ENCODE measurements at regions not wholly inside any gene's neighbourhood (a gene's known extent, or its start where the extent isn't known, plus 50 kb on each side); places are given as distances from the start of the nearest gene placed in this dataset.

GRCh38 chr17:68684949-68685357 is 83.8 kb upstream of the FAM20A start:
- no peak for TF ChIP-seq GATAD2B (conservative IDR thresholded peaks at IDR 0.05; ENCODE audit: low read depth)
- TF ChIP-seq EGR1 (IDR thresholded peaks at IDR 0.05; ENCODE audit: borderline replicate concordance in 1 of 2, low read depth in 2 of 2, low read length in 2 of 2) = no peak
- TF ChIP-seq SREBF2 (IDR thresholded peaks at IDR 0.05; ENCODE audit: low read length) = no peak
- no peak for TF ChIP-seq IRF4 (IDR thresholded peaks at IDR 0.05; ENCODE audit: low read depth, low read length)
- no peak for TF ChIP-seq STAT1 (conservative IDR thresholded peaks at IDR 0.05)
- TF ChIP-seq TCF12 (IDR thresholded peaks at IDR 0.05; ENCODE audit: low read depth, low read length) = no peak
- no peak for TF ChIP-seq TAF1 (IDR thresholded peaks at IDR 0.05; ENCODE audit: borderline replicate concordance, low read depth, low read length)
- TF ChIP-seq CTCF (IDR thresholded peaks at IDR 0.05 in 2 of 3, conservative IDR thresholded peaks at IDR 0.05 in 1 of 3; ENCODE audit: control insufficient read depth in 2 of 3, extremely low read depth in 1 of 3, insufficient read depth in 1 of 3, low read depth in 3 of 3, low read length in 3 of 3) = no peak
- TF ChIP-seq PAX8 (IDR thresholded peaks at IDR 0.05) = no peak
- no peak for TF ChIP-seq IKZF1 (conservative IDR thresholded peaks at IDR 0.05)
- TF ChIP-seq SMAD5 (IDR thresholded peaks at IDR 0.05; ENCODE audit: low read depth) = no peak
- Histone ChIP-seq H3K27ac (ENCODE audit: control insufficient read depth, insufficient read depth) (no peak overlapping the region), H3K36me3 (ENCODE audit: control insufficient read depth in 2 of 2, insufficient read depth in 2 of 2, low read length in 1 of 2) (no peaks in the 10 kb centered on the region), H4K20me1 (ENCODE audit: control insufficient read depth, insufficient read depth) (no peaks in the 10 kb centered on the region), H3K4me2 (ENCODE audit: control insufficient read depth, insufficient read depth) (no peak overlapping the region), H3K9ac (ENCODE audit: control insufficient read depth, insufficient read depth, low read length) (no peak overlapping the region), H3K79me2 (ENCODE audit: control insufficient read depth, insufficient read depth, low read length) (no peaks in the 10 kb centered on the region), H2AFZ (ENCODE audit: control insufficient read depth, low read depth, low read length) (no peak overlapping the region), H3K4me3 (no peak overlapping the region), H3K27me3 (replicated peaks in 1 of 2; ENCODE audit: control insufficient read depth in 2 of 2, insufficient read depth in 2 of 2, low read length in 1 of 2) (no peaks in the 10 kb centered on the region), H3K9me3 (replicated peaks; ENCODE audit: control insufficient read depth, insufficient read depth, low read length) (no peaks in the 10 kb centered on the region), H3K4me1 (ENCODE audit: control insufficient read depth, insufficient read depth, low read length) (no peaks in the 10 kb centered on the region)
- WGBS (ENCODE audit: insufficient coverage, insufficient replicate concordance, low lambda C conversion rate, missing lambda C conversion rate) = 29% methylated on average over 3 of the region's 3 CpGs
- ATAC-seq (no peak), FAIRE-seq (no peak), DNase-seq (ENCODE audit: low read depth, low spot score) (no peak)
- ChIA-PET RAD21 (ENCODE audit: unreplicated experiment) (no interaction called here), SMC1A (ENCODE audit: uncharacterized antibody, unreplicated experiment) (no interaction called here), CTCF (no interaction called here), POLR2A (no interaction called here)
- intact Hi-C loops (cut with micrococcal nuclease; ENCODE audit: unreplicated experiment) = no loop called here
- no TSS peak for BruUV-seq (replicated peaks)
- in situ Hi-C loops (cut with MboI) = no loop called here
